MM.1S (cell line): ENCODE measurements at regions not wholly inside any gene's neighbourhood (a gene's known extent, or its start where the extent isn't known, plus 50 kb on each side); places are given as distances from the start of the nearest gene placed in this dataset.

Experiments used
- DNase-seq: peaks from one replicate; pipeline ENCODE4 v3.0.0-alpha.2; 2015
- H2AFZ ChIP-seq: fragments of 300-600 bp; sonication (generic); 2 replicates; pipeline ENCODE4 v1.6.0; 2016; ENCODE audit warnings: antibody characterized with exemption, low read length
- H3F3A ChIP-seq: fragments of 300-600 bp; sonication (generic); 2 replicates; pipeline ENCODE4 v1.6.1; 2016; ENCODE audit warnings: mild to moderate bottlenecking, antibody characterized with exemption, low read length, moderate library complexity, mixed read lengths; ENCODE audit not compliant: insufficient read depth
- H3K27ac ChIP-seq: fragments of 300-600 bp; sonication (generic); 2 replicates; pipeline ENCODE4 v1.5.1; 2016; ENCODE audit warnings: mild to moderate bottlenecking, low read length
- H3K27me3 ChIP-seq: fragments of 300-600 bp; sonication (generic); replicated peaks from 2 replicates; pipeline ENCODE4 v1.6.0; 2016; ENCODE audit warnings: low read length; ENCODE audit not compliant: insufficient read depth
- H3K36me3 ChIP-seq: fragments of 300-600 bp; sonication (generic); replicated peaks from 2 replicates; pipeline ENCODE4 v1.6.1; 2016; ENCODE audit warnings: mild to moderate bottlenecking, low read length, mixed read lengths; ENCODE audit not compliant: insufficient read depth
- H3K4me1 ChIP-seq: fragments of 300-600 bp; sonication (generic); 2 replicates; pipeline ENCODE4 v1.6.1; 2016; ENCODE audit warnings: low read length, mixed read lengths
- H3K4me2 ChIP-seq: fragments of 300-600 bp; sonication (generic); 2 replicates; pipeline ENCODE4 v1.6.0; 2016; ENCODE audit warnings: low read depth, low read length
- H3K4me3 ChIP-seq: fragments of 300-600 bp; sonication (generic); 2 replicates; pipeline ENCODE4 v1.5.1; 2016; ENCODE audit warnings: low read length, mixed read lengths
- H3K79me2 ChIP-seq: fragments of 300-600 bp; sonication (generic); 2 replicates; pipeline ENCODE4 v1.6.1; 2016; ENCODE audit warnings: mixed run types, low read length, mixed read lengths
- H3K9ac ChIP-seq: fragments of 300-600 bp; sonication (generic); 2 replicates; pipeline ENCODE4 v1.6.1; 2016; ENCODE audit warnings: low read length, mixed read lengths
- H3K9me2 ChIP-seq: fragments of 300-600 bp; sonication (generic); replicated peaks from 2 replicates; pipeline ENCODE4 v1.6.1; 2016; ENCODE audit warnings: mild to moderate bottlenecking, low read length, mixed read lengths; ENCODE audit not compliant: insufficient read depth
- H3K9me3 ChIP-seq: fragments of 300-600 bp; sonication (generic); replicated peaks from 2 replicates; pipeline ENCODE4 v1.6.1; 2016; ENCODE audit warnings: mild to moderate bottlenecking, low read length, mixed read lengths; ENCODE audit not compliant: insufficient read depth
- H4K20me1 ChIP-seq: fragments of 300-600 bp; sonication (generic); 2 replicates; pipeline ENCODE4 v1.6.1; 2016; ENCODE audit warnings: mild to moderate bottlenecking, low read length, moderate library complexity, mixed read lengths; ENCODE audit not compliant: insufficient read depth
- CTCF ChIP-seq: fragments of 300-600 bp; sonication (generic); IDR thresholded peaks from 2 replicates; pipeline ENCODE4 v1.5.1; 2016; ENCODE audit warnings: antibody characterized with exemption, low read length, mixed read lengths
- EZH2 ChIP-seq: fragments of 300-600 bp; sonication (generic); optimal IDR thresholded peaks from 2 replicates; pipeline ENCODE3; 2017; ENCODE audit warnings: low read depth, mild to moderate bottlenecking, antibody characterized with exemption, low read length, mixed read lengths
- EZH2phosphoT487 ChIP-seq: fragments of 300-600 bp; sonication (generic); IDR thresholded peaks from 2 replicates; pipeline ENCODE4 v1.6.1; 2018; ENCODE audit warnings: antibody characterized with exemption, low read length

- no peak for DNase-seq
- Histone ChIP-seq H3F3A (no peaks in the 10 kb centered on the region), H3K79me2 (no peaks in the 10 kb centered on the region), H3K27ac (no peak overlapping the region), H3K4me3 (no peak overlapping the region), H3K9me2 (no peaks in the 10 kb centered on the region), H3K4me2 (no peak overlapping the region), H4K20me1 (no peaks in the 10 kb centered on the region), H3K9ac (no peak overlapping the region), H3K36me3 (no peaks in the 10 kb centered on the region), H2AFZ (no peak overlapping the region), H3K27me3 (no peaks in the 10 kb centered on the region), H3K9me3 (no peaks in the 10 kb centered on the region), H3K4me1 (no peaks in the 10 kb centered on the region)
- TF ChIP-seq CTCF (no peak), EZH2phosphoT487 (no peak), EZH2 (no peak)
These were observed 94.9 kb downstream of the ADRB2 start for GRCh38 chr5:148921350-148921749.

- H3K79me2 ChIP-seq: no peaks in the 10 kb centered on the region
- H2AFZ ChIP-seq: no peak overlapping the region
- no peaks in the 10 kb centered on the region for H3K27me3 ChIP-seq
- H3K9me3 ChIP-seq: no peaks in the 10 kb centered on the region
- H3K4me1 ChIP-seq: peaks cover 4% of the 10 kb centered on the region; the same call in 1 of the 2 replicates
- TF ChIP-seq EZH2phosphoT487: no peak
- TF ChIP-seq EZH2: no peak
- TF ChIP-seq CTCF: no peak
- H4K20me1 ChIP-seq: no peaks in the 10 kb centered on the region
- no peak overlapping the region for H3K4me3 ChIP-seq
- H3K4me2 ChIP-seq: no peak overlapping the region
- no peak overlapping the region for H3K9ac ChIP-seq
- no peak overlapping the region for H3K27ac ChIP-seq
- no peak for DNase-seq
- H3F3A ChIP-seq: peaks cover 2% of the 10 kb centered on the region; the same call in 1 of the 2 replicates
- no peaks in the 10 kb centered on the region for H3K36me3 ChIP-seq
- no peaks in the 10 kb centered on the region for H3K9me2 ChIP-seq
These were observed 96.2 kb downstream of the ADRB2 start for GRCh38 chr5:148922606-148923005.

- no peaks in the 10 kb centered on the region for H3K79me2 ChIP-seq
- no peaks in the 10 kb centered on the region for H3K9me3 ChIP-seq
- no peak for DNase-seq
- no peak overlapping the region for H2AFZ ChIP-seq
- H3K4me3 ChIP-seq: no peak overlapping the region
- peaks cover 8% of the 10 kb centered on the region; the same call in 1 of the 2 replicates for H3K4me1 ChIP-seq
- no peaks in the 10 kb centered on the region for H3K36me3 ChIP-seq
- no peaks in the 10 kb centered on the region for H3K27me3 ChIP-seq
- H4K20me1 ChIP-seq: no peaks in the 10 kb centered on the region
- no peak overlapping the region for H3K4me2 ChIP-seq
- no peaks in the 10 kb centered on the region for H3K9me2 ChIP-seq
- H3K27ac ChIP-seq: no peak overlapping the region
- H3F3A ChIP-seq: peaks cover 4% of the 10 kb centered on the region; the same call in 1 of the 2 replicates
- no peak for TF ChIP-seq EZH2
- no peak for TF ChIP-seq CTCF
- no peak for TF ChIP-seq EZH2phosphoT487
- H3K9ac ChIP-seq: no peak overlapping the region
These were observed 96.6 kb downstream of the ADRB2 start for GRCh38 chr5:148923023-148923422.
